AML-193 (cell line): ENCODE measurements at regions not wholly inside any gene's neighbourhood (a gene's known extent, or its start where the extent isn't known, plus 50 kb on each side); places are given as distances from the start of the nearest gene placed in this dataset.
"Not testable (repeated sequence)": the region's sequence is repeated elsewhere in the genome, so short reads cannot be mapped to it uniquely, and the experiment has no call there.

ENCODE experiments used
- DNase-seq, 2 experiments: peaks; one replicate each; lab custom pipeline; 2025; lab: John Stamatoyannopoulos, UW

- DNase-seq = no peak
These were observed 1197.0 kb downstream of the AMY1C start for GRCh38 chr1:104946558-104947210.

- DNase-seq = no peak
These were observed 1203.9 kb downstream of the AMY1C start for GRCh38 chr1:104953555-104953954.

DNA sequence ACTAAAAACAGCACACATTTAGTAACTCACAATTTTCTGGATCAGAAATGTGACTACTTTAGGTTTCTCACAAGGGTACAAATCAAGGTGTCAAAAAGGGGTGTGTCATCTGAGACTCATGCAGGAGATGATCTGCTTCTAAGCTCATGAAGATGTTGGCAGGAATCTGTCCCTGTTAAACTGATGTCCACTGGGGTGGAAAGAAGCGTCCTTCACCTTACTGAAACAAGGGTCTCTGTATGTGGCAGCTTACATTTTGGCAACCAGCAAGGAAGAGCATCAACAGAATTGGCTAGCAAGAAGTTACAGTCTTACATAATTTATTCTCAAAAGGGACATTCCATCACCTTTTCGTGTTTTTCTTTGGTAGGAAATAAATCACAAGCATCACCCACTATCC, 1223.8 kb downstream of the AMY1C start:
- DNase-seq = no peak

DNA sequence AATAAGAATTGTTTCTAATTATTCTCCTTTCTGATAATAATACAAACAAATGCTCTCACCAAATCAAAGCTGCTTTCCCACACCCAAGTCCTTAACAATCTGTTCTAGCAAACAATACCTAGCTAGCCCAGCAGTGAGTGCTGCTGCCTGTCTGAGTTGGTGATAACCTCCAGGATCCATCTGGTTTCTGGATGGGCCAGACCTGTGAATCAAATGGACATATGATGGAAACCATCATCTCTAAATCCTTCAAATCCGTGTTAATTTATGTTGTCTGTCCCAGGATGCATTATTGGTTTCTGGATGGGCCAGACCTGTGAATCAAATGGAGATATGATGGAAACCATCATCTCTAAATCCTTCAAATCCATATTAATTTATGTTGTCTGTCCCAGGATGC, 1230.0 kb downstream of the AMY1C start:
- no peak for DNase-seq

DNA sequence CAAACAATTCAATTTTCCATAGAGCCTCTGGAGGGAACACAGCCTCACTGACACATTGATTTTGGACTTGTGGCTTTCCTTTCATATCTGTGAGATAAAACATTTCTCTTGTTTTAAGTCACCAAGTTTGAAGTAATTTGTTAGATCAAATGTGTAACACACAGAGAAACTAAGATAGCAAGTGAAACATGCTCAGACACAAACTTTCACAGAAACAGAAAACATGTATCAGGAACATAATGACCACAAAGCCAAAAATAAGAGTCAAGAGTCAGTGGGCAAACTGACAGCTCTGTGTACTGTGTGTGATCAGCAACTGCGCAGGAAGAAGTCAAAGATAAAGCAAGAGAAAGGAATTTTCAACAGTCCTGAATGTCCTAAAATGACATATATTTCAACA, 1237.5 kb downstream of the AMY1C start:
- DNase-seq = no peak

DNA sequence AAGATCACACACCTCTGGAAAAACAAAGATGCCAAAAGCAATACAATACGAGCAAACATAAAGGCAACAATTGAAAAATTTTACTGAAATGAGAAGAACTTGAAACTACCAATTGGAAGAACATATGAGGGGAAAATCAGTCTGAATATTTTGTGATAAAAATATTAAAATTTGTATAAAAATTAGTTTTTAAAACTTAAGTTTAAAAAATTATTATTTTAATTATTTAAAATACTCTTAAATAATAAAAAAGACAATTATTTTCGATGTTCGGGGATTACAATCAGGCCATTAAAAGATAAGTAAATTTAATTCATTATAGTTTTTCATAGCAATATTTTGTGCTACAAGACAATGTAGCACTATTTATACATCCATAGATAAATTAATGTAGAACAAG, 1239.3 kb downstream of the AMY1C start:
- DNase-seq = no peak

DNA sequence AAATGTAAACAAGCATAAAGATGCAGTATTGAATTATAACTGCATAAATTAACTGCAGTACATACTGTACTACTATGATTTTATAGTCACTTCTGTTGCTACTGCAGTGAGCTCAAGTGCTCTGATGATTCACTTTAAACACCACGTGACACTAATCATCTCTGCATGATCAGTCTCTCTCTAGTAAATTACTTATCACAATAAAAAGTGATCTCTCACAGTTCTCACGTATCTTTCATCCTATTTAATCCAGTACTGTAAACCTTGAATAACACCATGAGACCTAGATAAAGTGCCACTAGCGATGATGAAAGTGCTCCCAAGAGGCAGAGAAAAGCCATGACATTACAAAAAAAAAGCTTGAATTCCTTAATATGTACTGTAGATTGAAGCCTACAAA, 1242.0 kb downstream of the AMY1C start:
- DNase-seq = no peak

DNA sequence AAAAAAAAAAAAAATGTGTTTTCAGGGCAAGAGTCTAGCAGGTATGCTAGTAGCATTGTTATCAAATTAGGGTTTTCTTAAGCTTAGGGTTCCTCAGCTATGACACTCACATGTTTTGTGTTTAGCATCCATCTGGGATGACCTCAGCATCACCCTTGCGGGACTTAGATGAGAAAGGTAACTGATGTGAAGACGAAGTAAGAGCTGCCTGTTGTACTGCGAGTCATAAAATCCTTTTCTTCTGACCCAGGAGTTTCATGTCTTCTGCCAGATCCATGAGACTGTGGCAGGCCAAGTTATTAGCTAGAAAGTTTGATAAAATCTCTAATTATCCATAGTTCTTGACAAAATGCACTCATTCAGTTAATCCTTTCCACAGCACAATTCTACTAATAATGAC, 1251.1 kb downstream of the AMY1C start:
- DNase-seq = no peak

DNA sequence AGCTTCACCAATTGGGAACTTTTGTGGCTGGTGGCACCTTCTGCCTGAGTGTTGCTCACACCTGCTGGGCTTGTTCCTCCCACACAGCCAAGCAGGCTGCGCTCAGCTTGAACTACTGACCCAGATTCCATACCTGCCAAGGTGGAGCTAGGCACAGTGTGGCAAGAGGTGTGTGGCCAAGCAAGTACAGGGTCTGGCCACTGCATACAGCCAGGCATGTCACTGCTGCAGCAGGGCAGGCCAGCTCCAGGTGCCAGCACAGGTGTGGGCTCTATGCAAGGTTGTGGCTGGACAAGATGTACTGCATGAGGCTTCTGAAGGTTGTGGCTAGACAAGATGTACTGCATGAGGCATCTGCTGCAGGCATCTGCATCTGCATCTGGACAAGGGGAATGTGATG, 1254.8 kb downstream of the AMY1C start:
- no peak for DNase-seq

- no peak for DNase-seq
These were observed 1256.0 kb downstream of the AMY1C start for GRCh38 chr1:105005594-105006195.

GRCh38 chr1:105017587-105017986, 1267.9 kb downstream of the AMY1C start:
- no peak for DNase-seq

DNA sequence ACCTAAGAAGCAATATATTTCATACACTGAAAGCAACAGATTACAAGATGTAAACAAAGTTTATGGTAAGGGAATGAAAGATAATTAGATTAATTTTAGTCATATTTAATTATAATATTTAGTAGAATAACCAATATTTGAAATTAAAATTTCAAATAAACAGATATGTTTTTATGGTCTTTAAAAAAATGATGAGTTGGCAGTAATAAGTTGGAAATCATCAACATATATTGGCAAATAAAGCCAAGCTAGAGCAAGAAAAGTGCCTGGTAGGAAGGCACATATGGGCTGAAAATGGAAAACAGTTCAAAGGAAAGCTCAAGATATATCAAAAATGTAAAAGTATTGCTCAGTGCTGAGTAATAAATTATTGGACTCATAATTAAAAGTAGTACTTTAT, 1274.0 kb downstream of the AMY1C start:
- no peak for DNase-seq

GRCh38 chr1:105027838-105028471, 1278.3 kb downstream of the AMY1C start:
- DNase-seq = no peak

- DNase-seq = peak in 1 of 2 experiments; percentile 7
These were observed 1322.7 kb downstream of the AMY1C start for GRCh38 chr1:105072446-105072845.

GRCh38 chr1:105072850-105073249, 1323.2 kb downstream of the AMY1C start:
- no peak for DNase-seq

- DNase-seq = no peak
These were observed 1324.0 kb downstream of the AMY1C start for GRCh38 chr1:105073660-105074059.

- DNase-seq = no peak
These were observed 1333.9 kb downstream of the AMY1C start for GRCh38 chr1:105083611-105084010.

DNA sequence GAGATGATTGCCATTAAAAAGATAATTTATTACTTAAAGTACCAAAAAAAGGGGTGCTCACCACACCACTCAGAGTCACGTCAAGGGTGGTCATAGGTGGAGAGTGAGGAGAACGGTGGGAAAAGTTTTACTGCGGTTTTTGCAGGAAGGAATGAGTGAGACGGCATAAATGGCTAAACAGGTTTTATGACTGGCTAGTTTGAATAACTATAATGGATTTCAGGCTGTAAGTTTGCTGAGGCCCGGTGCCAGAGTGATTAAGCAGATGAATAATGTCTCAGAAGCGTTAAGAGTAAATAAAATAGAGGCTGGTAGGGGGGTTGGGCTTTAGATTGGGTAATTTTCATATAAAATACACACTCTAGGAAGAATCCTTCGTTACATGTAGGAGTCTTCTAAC, 1337.8 kb downstream of the AMY1C start:
- DNase-seq = no peak

GRCh38 chr1:105088166-105088565, 1338.5 kb downstream of the AMY1C start:
- DNase-seq = no peak

GRCh38 chr1:105093893-105094292, 1344.2 kb downstream of the AMY1C start:
- DNase-seq = not testable (repeated sequence)

GRCh38 chr1:105100102-105100501, 1350.4 kb downstream of the AMY1C start:
- no peak for DNase-seq

GRCh38 chr1:105101261-105101660, 1351.6 kb downstream of the AMY1C start:
- no peak for DNase-seq

- no peak for DNase-seq
These were observed 1352.7 kb downstream of the AMY1C start for GRCh38 chr1:105102371-105102770.

DNA sequence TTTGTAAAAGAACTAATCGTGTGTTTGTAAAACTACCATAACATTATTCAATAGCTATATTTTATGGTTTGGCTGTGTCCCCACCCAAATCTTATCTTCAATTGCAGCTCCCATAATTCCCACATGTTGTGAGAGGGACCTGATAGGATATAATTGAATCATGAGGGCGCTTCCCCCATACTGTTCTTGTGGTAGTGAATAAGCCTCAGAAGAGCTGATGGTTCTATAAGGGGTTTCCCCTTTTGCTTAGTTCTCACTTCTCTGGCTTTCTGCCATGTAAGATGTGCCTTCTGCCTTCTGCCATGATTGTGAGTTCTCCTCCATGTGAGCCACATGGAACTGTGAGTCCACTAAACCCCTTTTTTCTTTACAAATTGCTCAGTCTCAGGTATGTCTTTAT, 1372.3 kb downstream of the AMY1C start:
- DNase-seq = no peak
